Astrocyte (in vitro differentiated cells and primary cell): ENCODE measurements at regions not wholly inside any gene's neighbourhood (a gene's known extent, or its start where the extent isn't known, plus 50 kb on each side); places are given as distances from the start of the nearest gene placed in this dataset.

ENCODE experiments used
- EZH2 ChIP-seq: IDR thresholded peaks from 2 replicates; pipeline ENCODE4 v1.6.1; 2012; ENCODE audit warnings: mild to moderate bottlenecking, low read length, inconsistent platforms; ENCODE audit not compliant: insufficient read depth
- TF ChIP-seq, protein P1 (sequence below): IDR thresholded peaks from 2 replicates; pipeline ENCODE4 v1.5.1; 2011; ENCODE audit warnings: low read depth, mild to moderate bottlenecking, inconsistent platforms, low read length, moderate library complexity; ENCODE audit not compliant: insufficient read depth

DNA sequence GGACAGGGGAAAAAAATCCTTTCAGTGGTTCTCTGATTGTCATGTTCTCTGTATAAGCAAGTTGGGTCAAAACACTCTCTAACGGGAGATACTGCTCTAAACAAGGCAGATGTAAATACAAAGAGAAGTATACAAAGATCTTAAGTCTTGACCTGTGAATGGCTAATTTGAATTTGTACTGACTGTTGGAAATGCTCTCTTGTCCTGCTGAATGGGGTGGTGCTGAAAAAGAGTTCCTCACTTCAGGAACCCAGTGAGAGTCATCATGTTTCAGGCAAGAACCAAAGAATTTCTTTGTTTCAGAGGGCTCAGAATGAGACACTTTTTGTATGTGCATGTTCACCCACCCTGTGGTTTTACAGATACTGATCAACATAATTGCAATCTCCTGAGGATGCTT, 461.0 kb downstream of the NR2F1-AS1 start:
- TF ChIP-seq EZH2: no peak
- TF ChIP-seq, protein P1, sequence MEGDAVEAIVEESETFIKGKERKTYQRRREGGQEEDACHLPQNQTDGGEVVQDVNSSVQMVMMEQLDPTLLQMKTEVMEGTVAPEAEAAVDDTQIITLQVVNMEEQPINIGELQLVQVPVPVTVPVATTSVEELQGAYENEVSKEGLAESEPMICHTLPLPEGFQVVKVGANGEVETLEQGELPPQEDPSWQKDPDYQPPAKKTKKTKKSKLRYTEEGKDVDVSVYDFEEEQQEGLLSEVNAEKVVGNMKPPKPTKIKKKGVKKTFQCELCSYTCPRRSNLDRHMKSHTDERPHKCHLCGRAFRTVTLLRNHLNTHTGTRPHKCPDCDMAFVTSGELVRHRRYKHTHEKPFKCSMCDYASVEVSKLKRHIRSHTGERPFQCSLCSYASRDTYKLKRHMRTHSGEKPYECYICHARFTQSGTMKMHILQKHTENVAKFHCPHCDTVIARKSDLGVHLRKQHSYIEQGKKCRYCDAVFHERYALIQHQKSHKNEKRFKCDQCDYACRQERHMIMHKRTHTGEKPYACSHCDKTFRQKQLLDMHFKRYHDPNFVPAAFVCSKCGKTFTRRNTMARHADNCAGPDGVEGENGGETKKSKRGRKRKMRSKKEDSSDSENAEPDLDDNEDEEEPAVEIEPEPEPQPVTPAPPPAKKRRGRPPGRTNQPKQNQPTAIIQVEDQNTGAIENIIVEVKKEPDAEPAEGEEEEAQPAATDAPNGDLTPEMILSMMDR: no peak
